Loucy (cell line): ENCODE measurements at regions not wholly inside any gene's neighbourhood (a gene's known extent, or its start where the extent isn't known, plus 50 kb on each side); places are given as distances from the start of the nearest gene placed in this dataset.

Experiments
- H2AFZ ChIP-seq: fragments of 200-600 bp; sonication (generic); 2 replicates; pipeline ENCODE4 v1.6.0; 2016; ENCODE audit warnings: antibody characterized with exemption, mild to moderate bottlenecking, low read length, moderate library complexity
- H3F3A ChIP-seq: fragments of 200-600 bp; 2 replicates; pipeline ENCODE4 v1.6.0; 2016; ENCODE audit warnings: antibody characterized with exemption, low read depth, mild to moderate bottlenecking
- H3K27me3 ChIP-seq: fragments of 200-600 bp; sonication (generic); 2 replicates; pipeline ENCODE4 v1.6.1; 2014; ENCODE audit warnings: low read length, mild to moderate bottlenecking; ENCODE audit not compliant: insufficient read depth, poor library complexity, severe bottlenecking
- H3K36me3 ChIP-seq: fragments of 200-600 bp; sonication (generic); 2 replicates; pipeline ENCODE4 v1.6.1; 2016; ENCODE audit warnings: low read length; ENCODE audit not compliant: insufficient read depth
- H3K4me1 ChIP-seq: fragments of 200-600 bp; sonication (generic); 2 replicates; pipeline ENCODE4 v1.5.1; 2014; ENCODE audit warnings: low read length, mild to moderate bottlenecking; ENCODE audit not compliant: insufficient read depth, poor library complexity, severe bottlenecking
- H3K4me2 ChIP-seq: fragments of 200-600 bp; sonication (generic); 2 replicates; pipeline ENCODE4 v1.6.0; 2014; ENCODE audit warnings: antibody characterized with exemption, low read length, low read depth, mild to moderate bottlenecking; ENCODE audit not compliant: poor library complexity, severe bottlenecking
- H3K4me3 ChIP-seq: fragments of 200-600 bp; sonication (generic); 2 replicates; pipeline ENCODE4 v1.5.1; 2014; ENCODE audit warnings: low read length, mild to moderate bottlenecking, mixed read lengths; ENCODE audit not compliant: poor library complexity, severe bottlenecking
- H3K79me2 ChIP-seq: fragments of 200-600 bp; sonication (generic); 2 replicates; pipeline ENCODE4 v1.6.1; 2014; ENCODE audit warnings: low read length; ENCODE audit not compliant: insufficient read depth
- H3K9ac ChIP-seq: fragments of 200-600 bp; sonication (generic); 2 replicates; pipeline ENCODE4 v1.6.0; 2014; ENCODE audit warnings: mild to moderate bottlenecking, low read depth, low read length, moderate library complexity; ENCODE audit not compliant: poor library complexity, severe bottlenecking
- H3K9me2 ChIP-seq: fragments of 200-600 bp; sonication (generic); replicated peaks from 2 replicates; pipeline ENCODE4 v1.6.1; 2016; ENCODE audit warnings: low read depth, low read length, mixed read lengths
- H3K9me3 ChIP-seq: fragments of 200-600 bp; sonication (generic); 2 replicates; pipeline ENCODE4 v1.6.1; 2014; ENCODE audit warnings: mild to moderate bottlenecking, antibody characterized with exemption, low read length, low read depth; ENCODE audit not compliant: insufficient read depth
- H4K20me1 ChIP-seq: fragments of 200-600 bp; sonication (generic); 2 replicates; pipeline ENCODE4 v1.6.0; 2014; ENCODE audit warnings: antibody characterized with exemption, low read length, mild to moderate bottlenecking; ENCODE audit not compliant: insufficient read depth, poor library complexity, severe bottlenecking
- CTCF ChIP-seq: fragments of 200-600 bp; sonication (generic); conservative IDR thresholded peaks from 2 replicates; pipeline ENCODE4 v1.5.1; 2014; ENCODE audit warnings: mild to moderate bottlenecking, antibody characterized with exemption, low read length
- EZH2phosphoT487 ChIP-seq: fragments of 200-600 bp; IDR thresholded peaks from 2 replicates; pipeline ENCODE4 v1.6.1; 2018; ENCODE audit warnings: antibody characterized with exemption, mild to moderate bottlenecking, moderate library complexity, borderline replicate concordance

GRCh38 chr6:170021579-170021978 is 269.3 kb downstream of the DLL1 start:
- Histone ChIP-seq H3K79me2 (no peaks in the 10 kb centered on the region), H3K36me3 (no peaks in the 10 kb centered on the region), H4K20me1 (no peaks in the 10 kb centered on the region), H3K9me2 (no peaks in the 10 kb centered on the region), H3K4me3 (no peak overlapping the region), H2AFZ (no peak overlapping the region), H3F3A (no peaks in the 10 kb centered on the region), H3K4me1 (no peaks in the 10 kb centered on the region), H3K9ac (no peak overlapping the region), H3K27me3 (no peaks in the 10 kb centered on the region), H3K4me2 (no peak overlapping the region), H3K9me3 (peaks cover 9% of the 10 kb centered on the region; the same call in 1 of the 2 replicates)
- TF ChIP-seq CTCF (no peak), EZH2phosphoT487 (no peak)

GRCh38 chr6:170019818-170020583 is 268.6 kb downstream of the ERMARD start:
- no peak overlapping the region for H3K4me2 ChIP-seq
- H3K9me3 ChIP-seq, result peaks cover 7% of the 10 kb centered on the region; the same call in 1 of the 2 replicates
- H3K79me2 ChIP-seq, result no peaks in the 10 kb centered on the region
- H3K4me3 ChIP-seq, result no peak overlapping the region
- no peak overlapping the region for H2AFZ ChIP-seq
- no peaks in the 10 kb centered on the region for H3K9me2 ChIP-seq
- H3K9ac ChIP-seq, result no peak overlapping the region
- H4K20me1 ChIP-seq, result no peaks in the 10 kb centered on the region
- no peaks in the 10 kb centered on the region for H3K4me1 ChIP-seq
- no peaks in the 10 kb centered on the region for H3F3A ChIP-seq
- H3K27me3 ChIP-seq, result no peaks in the 10 kb centered on the region
- no peak for TF ChIP-seq CTCF
- TF ChIP-seq EZH2phosphoT487, result no peak
- no peaks in the 10 kb centered on the region for H3K36me3 ChIP-seq

- Histone ChIP-seq H2AFZ (no peak overlapping the region), H3F3A (no peaks in the 10 kb centered on the region), H3K4me1 (no peaks in the 10 kb centered on the region), H3K9me2 (no peaks in the 10 kb centered on the region), H3K4me3 (no peak overlapping the region), H3K27me3 (no peaks in the 10 kb centered on the region), H3K9me3 (peaks cover 10% of the 10 kb centered on the region; the same call in 1 of the 2 replicates), H3K9ac (no peak overlapping the region), H3K4me2 (no peak overlapping the region), H4K20me1 (no peaks in the 10 kb centered on the region), H3K79me2 (no peaks in the 10 kb centered on the region), H3K36me3 (no peaks in the 10 kb centered on the region)
- TF ChIP-seq CTCF (no peak), EZH2phosphoT487 (no peak)
Observed at GRCh38 chr6:170018936-170019817, 267.8 kb downstream of the ERMARD start.
